ELR (cell line): ENCODE measurements at regions not wholly inside any gene's neighbourhood (a gene's known extent, or its start where the extent isn't known, plus 50 kb on each side); places are given as distances from the start of the nearest gene placed in this dataset.
"Not testable (repeated sequence)": the region's sequence is repeated elsewhere in the genome, so short reads cannot be mapped to it uniquely, and the experiment has no call there.

ENCODE experiments used
- DNase-seq: peaks from one replicate; pipeline ENCODE4 v3.0.0-alpha.2; 2015; ENCODE audit warnings: low read depth

- no peak for DNase-seq
Measured at GRCh38 chr17:31623990-31624389, 232.5 kb downstream of the RAB11FIP4 start.

GRCh38 chr17:31622500-31622899 lies 231.0 kb downstream of the RAB11FIP4 start:
- no peak for DNase-seq

- DNase-seq: no peak
Measured at GRCh38 chr17:31621566-31621965, 230.1 kb downstream of the RAB11FIP4 start.

GRCh38 chr17:31611053-31611452 lies 219.6 kb downstream of the RAB11FIP4 start:
- DNase-seq: not testable (repeated sequence)

GRCh38 chr17:31609996-31610910 lies 218.8 kb downstream of the RAB11FIP4 start:
- DNase-seq: no peak

GRCh38 chr17:31609331-31609730 lies 217.9 kb downstream of the RAB11FIP4 start:
- DNase-seq: no peak

- DNase-seq: no peak
Measured at GRCh38 chr17:31608659-31609254, 217.3 kb downstream of the RAB11FIP4 start.

GRCh38 chr17:31605761-31606160 lies 214.3 kb downstream of the RAB11FIP4 start:
- no peak for DNase-seq

GRCh38 chr17:31604936-31605335 lies 213.5 kb downstream of the RAB11FIP4 start:
- DNase-seq: no peak

GRCh38 chr17:31600144-31600543 lies 208.7 kb downstream of the RAB11FIP4 start:
- DNase-seq: not testable (repeated sequence)

- DNase-seq: no peak
Measured at GRCh38 chr17:31598921-31599571, 207.6 kb downstream of the RAB11FIP4 start.

- DNase-seq: no peak
Measured at GRCh38 chr17:31598399-31598782, 206.9 kb downstream of the RAB11FIP4 start.

- no peak for DNase-seq
Measured at GRCh38 chr17:31597646-31598398, 206.3 kb downstream of the RAB11FIP4 start.

GRCh38 chr17:31596382-31597323 lies 205.2 kb downstream of the RAB11FIP4 start:
- peak; percentile 99 for DNase-seq

- DNase-seq: no peak
Measured at GRCh38 chr17:31595666-31596381, 204.3 kb downstream of the RAB11FIP4 start.

- DNase-seq: peak; percentile 74
Measured at GRCh38 chr17:31595076-31595475, 203.6 kb downstream of the RAB11FIP4 start.

GRCh38 chr17:31594416-31594815 lies 202.9 kb downstream of the RAB11FIP4 start:
- no peak for DNase-seq

GRCh38 chr17:31593806-31594205 lies 202.3 kb downstream of the RAB11FIP4 start:
- DNase-seq: peak; percentile 85

- no peak for DNase-seq
Measured at GRCh38 chr17:31591924-31592323, 200.4 kb downstream of the RAB11FIP4 start.

GRCh38 chr17:31588512-31588911 lies 197.0 kb downstream of the RAB11FIP4 start:
- no peak for DNase-seq
